K562 (cell line): ENCODE measurements at regions not wholly inside any gene's neighbourhood (a gene's known extent, or its start where the extent isn't known, plus 50 kb on each side); places are given as distances from the start of the nearest gene placed in this dataset.
A peak's percentile ranks its signal among the peaks of the same experiment; 100 is the strongest.

Source experiments
- AFF1 ChIP-seq, 2 experiments: fragments of 450-650 bp; IDR thresholded peaks; 2 replicates each; pipeline ENCODE4 v1.6.1; 2018; ENCODE audit warnings: mild to moderate bottlenecking in 2 of 2, low read depth in 1 of 2; ENCODE audit not compliant: partially characterized antibody in 2 of 2
- ATF2 ChIP-seq: sonication (generic); formaldehyde crosslinking; IDR thresholded peaks from 2 replicates; pipeline ENCODE4 v1.8.1; 2022; ENCODE audit warnings: missing genetic modification reagents
- CREB1 ChIP-seq, 2 experiments: sonication (generic) in 1 of 2; formaldehyde crosslinking in 1 of 2; IDR thresholded peaks; 2 replicates each; pipeline versions ENCODE4 v1.6.1 to v1.8.0; 2012 to 2022; ENCODE audit warnings: inconsistent platforms in 1 of 2, mild to moderate bottlenecking in 1 of 2, missing genetic modification reagents in 1 of 2, moderate library complexity in 1 of 2
- CTBP1 ChIP-seq: fragments of 450-650 bp; IDR thresholded peaks from 2 replicates; pipeline ENCODE4 v1.6.1; 2016; ENCODE audit warnings: borderline replicate concordance
- CXXC5 ChIP-seq: fragments of 250-450 bp; sonication (Bioruptor Pico); IDR thresholded peaks from 2 replicates; pipeline ENCODE4 v1.8.0; 2022; ENCODE audit warnings: inconsistent platforms, mild to moderate bottlenecking, moderate library complexity
- ETS2 ChIP-seq: IDR thresholded peaks from 2 replicates; pipeline ENCODE4 v1.6.1; 2016; ENCODE audit warnings: borderline replicate concordance, missing genetic modification characterization, mild to moderate bottlenecking, moderate library complexity, missing compliant biosample characterization; ENCODE audit not compliant: poor library complexity, severe bottlenecking
- HDAC8 ChIP-seq: fragments of 450-650 bp; IDR thresholded peaks from 2 replicates; pipeline ENCODE4 v1.6.1; 2016; ENCODE audit warnings: mild to moderate bottlenecking, missing genetic modification characterization, moderate library complexity, missing compliant biosample characterization
- HLTF ChIP-seq: fragments of 450-650 bp; IDR thresholded peaks from 2 replicates; pipeline ENCODE4 v1.6.1; 2016
- LARP7 ChIP-seq: fragments of 450-650 bp; IDR thresholded peaks from 2 replicates; pipeline ENCODE4 v1.6.1; 2016
- MTA2 ChIP-seq: fragments of 450-650 bp; IDR thresholded peaks from 2 replicates; pipeline ENCODE4 v1.6.1; 2016; ENCODE audit warnings: low read depth
- NONO ChIP-seq, 2 experiments: fragments of 200-400 bp in 1 of 2; fragments of 450-650 bp in 1 of 2; formaldehyde crosslinking in 1 of 2; IDR thresholded peaks; 2 replicates each; pipeline ENCODE4 v1.6.1; 2017; ENCODE audit warnings: low read depth in 2 of 2, mild to moderate bottlenecking in 2 of 2, moderate library complexity in 2 of 2, low read length in 1 of 2
- PKNOX1 ChIP-seq: fragments of 450-650 bp; IDR thresholded peaks from 2 replicates; pipeline ENCODE4 v1.6.1; 2016
- POLR2A ChIP-seq: fragments of 450-650 bp; conservative IDR thresholded peaks from 2 replicates; pipeline ENCODE4 v1.6.1; 2016
- SMC3 ChIP-seq: conservative IDR thresholded peaks from 2 replicates; pipeline ENCODE4 v1.6.1; 2011; ENCODE audit warnings: low read depth, low read length, improper control_type of control experiment; ENCODE audit not compliant: insufficient read depth
- TEAD2 ChIP-seq: fragments of 450-650 bp; IDR thresholded peaks from 2 replicates; pipeline ENCODE4 v1.6.1; 2016; ENCODE audit warnings: missing genetic modification characterization, control low read depth, missing compliant biosample characterization
- TGIF2 ChIP-seq: sonication (generic); formaldehyde crosslinking; IDR thresholded peaks from 2 replicates; pipeline ENCODE4 v1.8.1; 2022; ENCODE audit warnings: mild to moderate bottlenecking, missing genetic modification reagents, moderate library complexity
- ZNF133 ChIP-seq: fragments of 250-450 bp; sonication (Bioruptor Pico); IDR thresholded peaks from 2 replicates; pipeline ENCODE4 v1.4.0; 2020; ENCODE audit warnings: mild to moderate bottlenecking
- ZNF143 ChIP-seq: sonication (generic); formaldehyde crosslinking; IDR thresholded peaks from 2 replicates; pipeline ENCODE4 v1.9.0; 2022; ENCODE audit warnings: mild to moderate bottlenecking, missing genetic modification reagents
- ZNF347 ChIP-seq: fragments of 450-650 bp; formaldehyde crosslinking; IDR thresholded peaks from 2 replicates; pipeline ENCODE4 v1.4.0; 2020; ENCODE audit warnings: low read depth, mild to moderate bottlenecking, moderate library complexity
- ZNF785 ChIP-seq: fragments of 250-450 bp; sonication (Bioruptor Pico); IDR thresholded peaks from 2 replicates; pipeline ENCODE4 v1.4.0; 2020; ENCODE audit warnings: mild to moderate bottlenecking

GRCh38 chr3:14261229-14261628, 82.6 kb downstream of the LSM3 start (continued):
- TF ChIP-seq ZNF143 (CRISPR knock-in tag) (no peak), TEAD2 (no peak), NONO (IDR thresholded peaks at IDR 0.05; ENCODE audit: low read depth in 2 of 2, low read length in 1 of 2) (no peak), ZNF785 (no peak), ZNF347 (CRISPR knock-in tag) (no peak), MTA2 (no peak), TGIF2 (CRISPR knock-in tag) (no peak), POLR2A (no peak), CXXC5 (CRISPR knock-in tag) (no peak; the same call in 1 of the 2 replicates), CREB1 (IDR thresholded peaks at IDR 0.05) (0 out of 2 replicates have a peak, but pooled peaks have one; percentile 15), CREB1 (CRISPR knock-in tag; IDR thresholded peaks at IDR 0.05) (no peak), HLTF (no peak), ZNF133 (CRISPR knock-in tag) (no peak), AFF1 (IDR thresholded peaks at IDR 0.05; ENCODE audit: low read depth in 1 of 2, partially characterized antibody in 2 of 2) (no peak), LARP7 (no peak), PKNOX1 (no peak), ATF2 (CRISPR knock-in tag) (no peak), ETS2 (no peak), CTBP1 (peak; percentile 64; the same call in 1 of the 2 replicates), HDAC8 (tag) (no peak), SMC3 (peak; percentile 98)
